Esophagus squamous epithelium (tissue), 5 donors: ENCODE measurements at regions not wholly inside any gene's neighbourhood (a gene's known extent, or its start where the extent isn't known, plus 50 kb on each side); places are given as distances from the start of the nearest gene placed in this dataset.

ENCODE experiments used
- DNase-seq: peaks from one replicate; lab custom pipeline; 2025; lab: John Stamatoyannopoulos, UW
- H3K27ac ChIP-seq, 4 donors: fragments of 200-600 bp; sonication (generic); one replicate each; pipeline ENCODE4 v1.5.1; 2016 to 2019; ENCODE audit warnings: mild to moderate bottlenecking in 1 of 4
- H3K27me3 ChIP-seq, 4 donors: fragments of 200-600 bp; sonication (generic); 1 replicate in 3 of 4; 2 replicates in 1 of 4; pipeline versions ENCODE4 v1.5.1 to v1.6.0; 2017 to 2021; ENCODE audit warnings: antibody characterized with exemption in 1 of 4
- H3K36me3 ChIP-seq, 3 donors: fragments of 200-600 bp; sonication (generic); one replicate each; pipeline ENCODE4 v1.5.1; 2016 to 2019
- H3K4me1 ChIP-seq, 3 donors: fragments of 200-600 bp; sonication (generic); one replicate each; pipeline ENCODE4 v1.5.1; 2017 to 2019
- H3K4me3 ChIP-seq, 4 donors: fragments of 200-600 bp; sonication (generic); 1 replicate in 3 of 4; 2 replicates in 1 of 4; pipeline ENCODE4 v1.5.1; 2016 to 2019; ENCODE audit warnings: mild to moderate bottlenecking in 2 of 4, moderate library complexity in 1 of 4
- H3K9me3 ChIP-seq, 3 donors: fragments of 200-600 bp; sonication (generic); one replicate each; pipeline ENCODE4 v1.5.1; 2016 to 2019
- CTCF ChIP-seq, 6 experiments: fragments of 450-650 bp in 4 of 6; fragments of 200-600 bp in 2 of 6; sonication (generic) in 2 of 6; IDR thresholded peaks; one replicate each; pipeline ENCODE4 v1.5.1; 2016 to 2019; ENCODE audit warnings: antibody characterized with exemption in 6 of 6, mild to moderate bottlenecking in 4 of 6, moderate library complexity in 4 of 6
- POLR2A ChIP-seq, 4 donors: fragments of 450-650 bp; IDR thresholded peaks; one replicate each; pipeline ENCODE4 v1.6.1; 2017; ENCODE audit warnings: antibody characterized with exemption in 4 of 4, mild to moderate bottlenecking in 4 of 4, moderate library complexity in 3 of 4
- WGBS, 2 donors: methylation state at CpG; one replicate each; pipeline ENCODE4 v1.1.5; 2018; 5-methylcytosine and 5-hydroxymethylcytosine counted together
- intact Hi-C: fragments of 100-400 bp; cut with DNase I; formaldehyde crosslinking; loops from one replicate; pipeline ENCODE4 v1.15.0; 2022
- donor health status: DM: yes; HTN: yes; CAD: no.

- peaks cover 0 to 4% (median 0%) of the 10 kb centered on the region in 3 donors for H3K9me3 ChIP-seq
- no peaks in the 10 kb centered on the region for H3K4me1 ChIP-seq
- TF ChIP-seq POLR2A (IDR thresholded peaks at IDR 0.05) (no peak), CTCF (IDR thresholded peaks at IDR 0.05) (no peak)
- no peak overlapping the region for H3K27ac ChIP-seq
- DNase-seq: no peak
- H3K36me3 ChIP-seq: no peaks in the 10 kb centered on the region
- H3K27me3 ChIP-seq: no peaks in the 10 kb centered on the region
- 32 to 48% methylated on average over 2 of the region's 2 CpGs for WGBS, 2 donors
- intact Hi-C loops: no loop called here
- no peak overlapping the region for H3K4me3 ChIP-seq
Observed at GRCh38 chr4:96642490-96642889, 802.6 kb downstream of the PDHA2 start.

- intact Hi-C loops: no loop called here
- no peak for TF ChIP-seq POLR2A (IDR thresholded peaks at IDR 0.05)
- no peak for TF ChIP-seq CTCF (IDR thresholded peaks at IDR 0.05)
- Histone ChIP-seq H3K4me3 (no peak overlapping the region), H3K36me3 (no peaks in the 10 kb centered on the region), H3K9me3 (peaks cover 0 to 4% (median 0%) of the 10 kb centered on the region in 3 donors), H3K4me1 (no peaks in the 10 kb centered on the region), H3K27me3 (no peaks in the 10 kb centered on the region), H3K27ac (no peak overlapping the region)
- WGBS, 2 donors: 64 to 75% methylated on average over 1 of the region's 1 CpG
- DNase-seq: no peak
Observed at GRCh38 chr4:96646146-96646545, 806.3 kb downstream of the PDHA2 start.

DNA sequence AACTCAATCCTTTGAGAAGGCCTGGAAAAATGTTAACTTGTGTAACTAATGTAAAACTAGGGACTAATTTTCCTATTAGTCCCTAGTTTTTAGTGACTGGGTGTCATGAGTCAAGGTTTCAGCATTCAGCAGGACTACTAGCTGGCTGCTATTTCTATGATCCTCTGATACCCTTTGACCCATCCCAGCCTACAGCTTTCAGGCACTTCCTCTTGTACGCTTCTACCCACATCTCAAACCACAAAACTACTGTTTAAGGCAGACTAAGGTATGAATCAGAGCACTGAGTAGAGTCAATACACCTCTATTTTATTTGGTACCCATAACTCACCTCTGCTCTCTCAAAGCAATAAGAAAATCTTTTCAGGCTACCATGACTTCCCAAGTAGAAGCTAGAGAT lies 809.6 kb downstream of the PDHA2 start:
- Histone ChIP-seq H3K4me1 (no peaks in the 10 kb centered on the region), H3K36me3 (no peaks in the 10 kb centered on the region), H3K9me3 (peaks cover 0 to 10% (median 0%) of the 10 kb centered on the region in 3 donors), H3K4me3 (no peak overlapping the region), H3K27me3 (no peaks in the 10 kb centered on the region), H3K27ac (no peak overlapping the region)
- WGBS, 2 donors: 33 to 36% methylated on average over 1 of the region's 1 CpG
- TF ChIP-seq POLR2A (IDR thresholded peaks at IDR 0.05) (no peak), CTCF (IDR thresholded peaks at IDR 0.05) (no peak)
- DNase-seq: no peak
- intact Hi-C loops: no loop called here

GRCh38 chr4:96652158-96652557 lies 812.3 kb downstream of the PDHA2 start:
- H3K9me3 ChIP-seq: peaks cover 0 to 7% (median 0%) of the 10 kb centered on the region in 3 donors
- H3K4me1 ChIP-seq: no peaks in the 10 kb centered on the region
- H3K36me3 ChIP-seq: no peaks in the 10 kb centered on the region
- intact Hi-C loops: no loop called here
- no peak for DNase-seq
- no peaks in the 10 kb centered on the region for H3K27me3 ChIP-seq
- no peak overlapping the region for H3K4me3 ChIP-seq
- no peak for TF ChIP-seq POLR2A (IDR thresholded peaks at IDR 0.05)
- no peak for TF ChIP-seq CTCF (IDR thresholded peaks at IDR 0.05)
- 86% methylated on average over 1 of the region's 1 CpG for WGBS, 2 donors
- H3K27ac ChIP-seq: no peak overlapping the region

DNA sequence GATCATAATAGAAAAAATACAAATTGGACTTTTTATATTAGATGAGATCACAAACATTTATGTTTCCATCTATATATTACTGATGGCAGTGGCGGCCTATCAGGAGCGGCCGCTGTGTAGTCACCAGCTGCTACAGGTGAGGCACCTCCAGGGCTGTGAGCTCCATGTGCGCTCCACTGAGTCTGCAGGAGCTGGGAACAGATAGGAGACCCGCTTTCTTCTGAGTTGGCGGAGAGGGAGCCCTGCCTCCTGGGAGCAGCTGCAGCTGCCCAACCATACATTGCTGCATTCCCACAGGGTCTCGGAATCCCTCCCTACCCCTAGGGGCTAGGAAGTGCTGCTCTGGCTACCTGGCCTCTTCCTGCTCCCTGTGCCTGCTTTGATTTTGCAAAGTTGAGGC lies 812.9 kb downstream of the PDHA2 start:
- H3K27me3 ChIP-seq: no peaks in the 10 kb centered on the region
- 86 to 95% methylated on average over 4 to 7 of the region's 7 CpGs for WGBS, 2 donors
- DNase-seq: no peak
- no peak overlapping the region for H3K4me3 ChIP-seq
- intact Hi-C loops: no loop called here
- TF ChIP-seq CTCF (IDR thresholded peaks at IDR 0.05) (no peak), POLR2A (IDR thresholded peaks at IDR 0.05) (no peak)
- no peak overlapping the region for H3K27ac ChIP-seq
- H3K4me1 ChIP-seq: no peaks in the 10 kb centered on the region
- H3K9me3 ChIP-seq: peaks cover 0 to 7% (median 0%) of the 10 kb centered on the region in 3 donors
- H3K36me3 ChIP-seq: no peaks in the 10 kb centered on the region
